ENCODE measurements at regions not wholly inside any gene's neighbourhood (a gene's known extent, or its start where the extent isn't known, plus 50 kb on each side); places are given as distances from the start of the nearest gene placed in this dataset.

DNA sequence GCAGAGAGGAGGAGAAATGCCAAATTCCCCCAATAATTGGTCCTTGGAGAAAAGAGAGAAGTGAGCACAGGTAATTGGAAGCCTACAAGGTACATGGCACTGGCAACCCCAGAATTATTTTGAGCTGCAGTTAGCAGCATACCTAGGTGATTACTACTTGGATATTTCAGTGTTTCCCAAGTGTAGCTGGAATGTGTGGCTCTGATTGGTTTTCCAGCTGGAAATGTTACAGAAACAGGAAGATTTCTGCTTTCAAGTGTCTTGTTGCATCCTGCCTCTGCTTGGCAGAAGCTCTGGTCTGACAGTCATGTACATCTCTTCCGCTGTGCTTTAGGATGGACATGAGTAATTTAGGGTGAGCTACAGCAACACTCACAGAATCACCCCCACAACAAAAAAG is 262.1 kb downstream of the ENC1 start:
- TF ChIP-seq TCF12 (IDR thresholded peaks at IDR 0.05; ENCODE audit: low read depth) (no peak), CEBPB (IDR thresholded peaks at IDR 0.05) (no peak)
- TF ChIP-seq, protein P1, sequence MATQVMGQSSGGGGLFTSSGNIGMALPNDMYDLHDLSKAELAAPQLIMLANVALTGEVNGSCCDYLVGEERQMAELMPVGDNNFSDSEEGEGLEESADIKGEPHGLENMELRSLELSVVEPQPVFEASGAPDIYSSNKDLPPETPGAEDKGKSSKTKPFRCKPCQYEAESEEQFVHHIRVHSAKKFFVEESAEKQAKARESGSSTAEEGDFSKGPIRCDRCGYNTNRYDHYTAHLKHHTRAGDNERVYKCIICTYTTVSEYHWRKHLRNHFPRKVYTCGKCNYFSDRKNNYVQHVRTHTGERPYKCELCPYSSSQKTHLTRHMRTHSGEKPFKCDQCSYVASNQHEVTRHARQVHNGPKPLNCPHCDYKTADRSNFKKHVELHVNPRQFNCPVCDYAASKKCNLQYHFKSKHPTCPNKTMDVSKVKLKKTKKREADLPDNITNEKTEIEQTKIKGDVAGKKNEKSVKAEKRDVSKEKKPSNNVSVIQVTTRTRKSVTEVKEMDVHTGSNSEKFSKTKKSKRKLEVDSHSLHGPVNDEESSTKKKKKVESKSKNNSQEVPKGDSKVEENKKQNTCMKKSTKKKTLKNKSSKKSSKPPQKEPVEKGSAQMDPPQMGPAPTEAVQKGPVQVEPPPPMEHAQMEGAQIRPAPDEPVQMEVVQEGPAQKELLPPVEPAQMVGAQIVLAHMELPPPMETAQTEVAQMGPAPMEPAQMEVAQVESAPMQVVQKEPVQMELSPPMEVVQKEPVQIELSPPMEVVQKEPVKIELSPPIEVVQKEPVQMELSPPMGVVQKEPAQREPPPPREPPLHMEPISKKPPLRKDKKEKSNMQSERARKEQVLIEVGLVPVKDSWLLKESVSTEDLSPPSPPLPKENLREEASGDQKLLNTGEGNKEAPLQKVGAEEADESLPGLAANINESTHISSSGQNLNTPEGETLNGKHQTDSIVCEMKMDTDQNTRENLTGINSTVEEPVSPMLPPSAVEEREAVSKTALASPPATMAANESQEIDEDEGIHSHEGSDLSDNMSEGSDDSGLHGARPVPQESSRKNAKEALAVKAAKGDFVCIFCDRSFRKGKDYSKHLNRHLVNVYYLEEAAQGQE (IDR thresholded peaks at IDR 0.05; ENCODE audit: low read depth) = no peak
